ENCODE measurements at regions not wholly inside any gene's neighbourhood (a gene's known extent, or its start where the extent isn't known, plus 50 kb on each side); places are given as distances from the start of the nearest gene placed in this dataset.

DNA sequence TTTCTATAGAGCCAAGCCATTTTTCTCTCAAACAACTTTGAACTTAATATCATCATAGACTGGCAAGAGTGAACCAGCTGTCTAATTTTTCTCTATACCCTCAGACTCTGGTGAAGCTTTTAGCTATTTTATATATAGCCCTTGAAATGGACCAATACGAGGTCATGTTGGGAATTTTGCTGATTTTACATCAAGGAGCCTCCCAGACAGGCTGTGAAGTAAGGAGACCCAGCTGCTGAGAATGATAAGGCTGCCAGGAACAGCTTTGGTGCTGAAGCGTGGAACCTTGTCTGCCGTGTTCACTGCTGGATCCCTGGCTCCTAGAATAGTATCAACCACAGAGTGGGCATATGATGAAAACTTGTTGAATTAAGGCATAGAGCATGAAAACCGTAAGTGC is 326.2 kb upstream of the NAV3 start:
- Histone ChIP-seq H4K5ac (ENCODE audit: low read depth, low read length) (no peak overlapping the region), H3K9ac (ENCODE audit: low read depth, low read length) (no peak overlapping the region), H4K8ac (ENCODE audit: low read depth in 2 of 2, low read length in 2 of 2) (no peak overlapping the region), H2BK20ac (ENCODE audit: low read depth, low read length) (no peak overlapping the region), H3K4me1 (ENCODE audit: control insufficient read depth, insufficient read depth, low read length) (no peaks in the 10 kb centered on the region), H2AK5ac (ENCODE audit: low read depth, low read length) (no peak overlapping the region), H3K27ac (ENCODE audit: insufficient read depth, low read length) (no peak overlapping the region), H3K14ac (replicated peaks; ENCODE audit: low read depth, low read length) (no peak overlapping the region), H2AK9ac (replicated peaks; ENCODE audit: low read depth, low read length, poor library complexity) (no peak overlapping the region), H3K56ac (ENCODE audit: extremely low read depth, insufficient read depth, low read length) (no peak overlapping the region), H3K4me2 (ENCODE audit: low read depth, low read length) (no peak overlapping the region), H2BK15ac (ENCODE audit: low read depth, low read length) (no peak overlapping the region), H3K23ac (ENCODE audit: low read depth, low read length) (no peak overlapping the region), H3K9me3 (ENCODE audit: control insufficient read depth, insufficient read depth, low read length) (no peaks in the 10 kb centered on the region), H4K20me1 (ENCODE audit: insufficient read depth, low read length) (no peaks in the 10 kb centered on the region), H4K91ac (ENCODE audit: insufficient read depth, low read depth, low read length) (no peak overlapping the region), H2BK120ac (ENCODE audit: low read depth, low read length) (no peak overlapping the region), H3K9me1 (ENCODE audit: insufficient read depth, low read length) (no peaks in the 10 kb centered on the region), H3K79me1 (ENCODE audit: low read depth in 1 of 2, low read length in 2 of 2) (no peaks in the 10 kb centered on the region), H3K4me3 (ENCODE audit: insufficient read depth, low read depth, low read length) (no peak overlapping the region), H2BK5ac (ENCODE audit: low read depth, low read length, poor library complexity, severe bottlenecking) (no peak overlapping the region), H3K18ac (ENCODE audit: low read depth, low read length) (no peak overlapping the region), H3K27me3 (ENCODE audit: control insufficient read depth, insufficient read depth, low read length) (no peaks in the 10 kb centered on the region; the same call in 1 of the 2 replicates), H3K36me3 (ENCODE audit: control insufficient read depth, insufficient read depth, low read length) (no peaks in the 10 kb centered on the region), H3K4ac (ENCODE audit: low read depth, low read length) (no peak overlapping the region), H2AFZ (replicated peaks; ENCODE audit: low read length, poor library complexity) (no peak overlapping the region)
- POLR2A ChIA-PET (ENCODE audit: unreplicated experiment), result no interaction called here
- DNase-seq, result no peak
- no peak for TF ChIP-seq CTCF (conservative IDR thresholded peaks at IDR 0.05; ENCODE audit: low read depth, low read length)
- no peak for TF ChIP-seq SMC3 (IDR thresholded peaks at IDR 0.05; ENCODE audit: low read depth, low read length)
- no peak for TF ChIP-seq FOS (IDR thresholded peaks at IDR 0.05; ENCODE audit: low read depth, low read length)
- no peak for TF ChIP-seq POLR2A (IDR thresholded peaks at IDR 0.05; ENCODE audit: low read depth, low read length)
- intact Hi-C loops (cut with micrococcal nuclease) (loop anchor here (2.0 kb wide), 1 partner anchor 52 kb away; no protein-coding TSS in a partner anchor), in situ Hi-C loops (cut with MboI; ENCODE audit: low sequenced_read_pairs) (no loop called here), dilution Hi-C loops (cut with HindIII; ENCODE audit: low sequenced_read_pairs, unreplicated experiment) (no loop called here)
- no CpG with 5 or more reads among the region's 4 CpGs for WGBS, 2 experiments (ENCODE audit: extremely low coverage in 2 of 2, insufficient read length in 1 of 2)
- CTCF ChIA-PET, result interaction anchor here (0.6 kb wide), 1 partner anchor 362 kb away, joined by 3 read pairs; no protein-coding TSS in a partner anchor
- no peak for ATAC-seq (ENCODE audit: low read depth)
- no TSS peak for BruUV-seq (replicated peaks)

Data from IMR-90 (cell line).